Chondrocyte (in vitro differentiated cells): ENCODE measurements at regions not wholly inside any gene's neighbourhood (a gene's known extent, or its start where the extent isn't known, plus 50 kb on each side); places are given as distances from the start of the nearest gene placed in this dataset.
A peak's percentile ranks its signal among the peaks of the same experiment; 100 is the strongest.

Experiments
- DNase-seq: peaks from one replicate; pipeline ENCODE4 v3.0.0; 2021; ENCODE audit warnings: mixed read lengths, low spot score
- H3K27ac Mint-ChIP-seq: one replicate; pipeline ENCODE4 v1.8.0; 2021; ENCODE audit warnings: mild to moderate bottlenecking, moderate library complexity, mixed read lengths; ENCODE audit not compliant: unreplicated experiment
- H3K27me3 Mint-ChIP-seq: 2 replicates; pipeline ENCODE4 v1.8.0; 2021; ENCODE audit warnings: low read depth, mixed read lengths
- H3K36me3 Mint-ChIP-seq: 2 replicates; pipeline ENCODE4 v1.8.0; 2021; ENCODE audit warnings: low read depth, mixed read lengths
- H3K4me1 Mint-ChIP-seq: 2 replicates; pipeline ENCODE4 v1.8.0; 2021; ENCODE audit warnings: low read depth, mild to moderate bottlenecking, mixed read lengths
- H3K4me3 Mint-ChIP-seq: one replicate; pipeline ENCODE4 v1.8.0; 2021; ENCODE audit warnings: mild to moderate bottlenecking, moderate library complexity, mixed read lengths; ENCODE audit not compliant: unreplicated experiment
- H3K9me3 Mint-ChIP-seq: 2 replicates; pipeline ENCODE4 v1.8.0; 2021; ENCODE audit warnings: low read depth, mixed read lengths
- CTCF ChIP-seq: fragments of 200-600 bp; sonication (generic); IDR thresholded peaks from 2 replicates; pipeline ENCODE4 v1.5.0; 2021; ENCODE audit warnings: antibody characterized with exemption, mild to moderate bottlenecking, moderate library complexity

- H3K9me3 Mint-ChIP-seq = no peaks in the 10 kb centered on the region
- no peaks in the 10 kb centered on the region for H3K36me3 Mint-ChIP-seq
- no peak for DNase-seq
- H3K4me3 Mint-ChIP-seq = no peak overlapping the region
- H3K4me1 Mint-ChIP-seq = peaks cover 18% of the 10 kb centered on the region
- no peaks in the 10 kb centered on the region for H3K27me3 Mint-ChIP-seq
- no peak for TF ChIP-seq CTCF
- no peak overlapping the region for H3K27ac Mint-ChIP-seq
These were observed 364.1 kb downstream of the MAN2A1 start for GRCh38 chr5:110053824-110054223.

GRCh38 chr5:110054240-110054639 lies 364.5 kb downstream of the MAN2A1 start:
- no peaks in the 10 kb centered on the region for H3K27me3 Mint-ChIP-seq
- DNase-seq = no peak
- H3K9me3 Mint-ChIP-seq = no peaks in the 10 kb centered on the region
- H3K4me3 Mint-ChIP-seq = no peak overlapping the region
- H3K36me3 Mint-ChIP-seq = no peaks in the 10 kb centered on the region
- no peak overlapping the region for H3K27ac Mint-ChIP-seq
- TF ChIP-seq CTCF = peak; percentile 70
- H3K4me1 Mint-ChIP-seq = peaks cover 18% of the 10 kb centered on the region

GRCh38 chr5:110055302-110055701 lies 365.6 kb downstream of the MAN2A1 start:
- no peaks in the 10 kb centered on the region for H3K36me3 Mint-ChIP-seq
- H3K9me3 Mint-ChIP-seq = no peaks in the 10 kb centered on the region
- no peak for TF ChIP-seq CTCF
- H3K4me3 Mint-ChIP-seq = no peak overlapping the region
- H3K27ac Mint-ChIP-seq = no peak overlapping the region
- H3K4me1 Mint-ChIP-seq = peaks cover 18% of the 10 kb centered on the region
- no peaks in the 10 kb centered on the region for H3K27me3 Mint-ChIP-seq
- DNase-seq = no peak

GRCh38 chr5:110056580-110057114 lies 366.9 kb downstream of the MAN2A1 start:
- peaks cover 18% of the 10 kb centered on the region for H3K4me1 Mint-ChIP-seq
- no peak overlapping the region for H3K4me3 Mint-ChIP-seq
- DNase-seq = no peak
- no peak for TF ChIP-seq CTCF
- no peaks in the 10 kb centered on the region for H3K36me3 Mint-ChIP-seq
- H3K27ac Mint-ChIP-seq = no peak overlapping the region
- no peaks in the 10 kb centered on the region for H3K27me3 Mint-ChIP-seq
- H3K9me3 Mint-ChIP-seq = no peaks in the 10 kb centered on the region

- no peak for DNase-seq
- TF ChIP-seq CTCF = no peak
- H3K4me3 Mint-ChIP-seq = no peak overlapping the region
- H3K9me3 Mint-ChIP-seq = no peaks in the 10 kb centered on the region
- H3K4me1 Mint-ChIP-seq = peaks cover 18% of the 10 kb centered on the region
- no peak overlapping the region for H3K27ac Mint-ChIP-seq
- H3K27me3 Mint-ChIP-seq = no peaks in the 10 kb centered on the region
- H3K36me3 Mint-ChIP-seq = no peaks in the 10 kb centered on the region
These were observed 368.4 kb downstream of the MAN2A1 start for GRCh38 chr5:110058175-110058574.
